HepG2 (cell line): ENCODE measurements at regions not wholly inside any gene's neighbourhood (a gene's known extent, or its start where the extent isn't known, plus 50 kb on each side); places are given as distances from the start of the nearest gene placed in this dataset.

Source experiments
- CTCF ChIP-seq: sonication (generic); formaldehyde crosslinking; IDR thresholded peaks from 2 replicates; pipeline ENCODE4 v1.5.0; 2020; ENCODE audit warnings: mild to moderate bottlenecking, missing genetic modification reagents, moderate library complexity
- EZH2 ChIP-seq: conservative IDR thresholded peaks from 2 replicates; pipeline ENCODE4 v1.6.1; 2012; ENCODE audit warnings: mild to moderate bottlenecking, low read depth, low read length, moderate library complexity
- ZNF747 ChIP-seq: sonication (generic); formaldehyde crosslinking; IDR thresholded peaks from 2 replicates; pipeline ENCODE4 v1.8.1; 2023; ENCODE audit warnings: missing genetic modification reagents, mild to moderate bottlenecking, borderline replicate concordance
- TF ChIP-seq, protein P1 (sequence below): sonication (generic); formaldehyde crosslinking; IDR thresholded peaks from 2 replicates; pipeline ENCODE4 v1.8.1; 2023; ENCODE audit warnings: missing genetic modification reagents, inconsistent platforms, borderline replicate concordance

- TF ChIP-seq ZNF747 (CRISPR knock-in tag) = no peak
- TF ChIP-seq, protein P1, sequence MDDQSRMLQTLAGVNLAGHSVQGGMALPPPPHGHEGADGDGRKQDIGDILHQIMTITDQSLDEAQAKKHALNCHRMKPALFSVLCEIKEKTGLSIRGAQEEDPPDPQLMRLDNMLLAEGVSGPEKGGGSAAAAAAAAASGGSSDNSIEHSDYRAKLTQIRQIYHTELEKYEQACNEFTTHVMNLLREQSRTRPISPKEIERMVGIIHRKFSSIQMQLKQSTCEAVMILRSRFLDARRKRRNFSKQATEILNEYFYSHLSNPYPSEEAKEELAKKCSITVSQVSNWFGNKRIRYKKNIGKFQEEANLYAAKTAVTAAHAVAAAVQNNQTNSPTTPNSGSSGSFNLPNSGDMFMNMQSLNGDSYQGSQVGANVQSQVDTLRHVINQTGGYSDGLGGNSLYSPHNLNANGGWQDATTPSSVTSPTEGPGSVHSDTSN (CRISPR knock-in tag) = no peak
- TF ChIP-seq CTCF = peak; percentile 83
- no peak for TF ChIP-seq EZH2
Measured at GRCh38 chr1:173420330-173420806, 56.8 kb upstream of the PRDX6 start.
